ENCODE measurements at regions not wholly inside any gene's neighbourhood (a gene's known extent, or its start where the extent isn't known, plus 50 kb on each side); places are given as distances from the start of the nearest gene placed in this dataset.

DNA sequence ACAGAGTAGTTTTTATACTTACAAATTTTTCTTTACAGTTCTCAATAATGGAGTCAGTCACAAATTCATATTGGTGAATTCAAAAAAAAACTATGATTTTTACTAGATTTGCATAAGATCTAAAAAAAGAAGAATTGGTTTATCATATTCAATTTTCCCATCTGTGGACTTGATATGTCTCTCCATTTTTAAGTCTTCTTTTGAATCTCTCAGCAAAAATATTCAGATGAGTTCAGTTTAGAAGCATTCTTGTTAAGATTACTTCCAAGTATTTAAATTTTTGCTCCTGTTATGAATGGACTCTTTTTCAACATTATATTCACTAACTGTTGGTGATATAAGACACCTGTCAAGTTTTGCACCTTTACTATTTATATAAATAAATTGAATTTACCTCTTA lies 360.6 kb upstream of the FLRT2 start:
- TF ChIP-seq, protein P1, sequence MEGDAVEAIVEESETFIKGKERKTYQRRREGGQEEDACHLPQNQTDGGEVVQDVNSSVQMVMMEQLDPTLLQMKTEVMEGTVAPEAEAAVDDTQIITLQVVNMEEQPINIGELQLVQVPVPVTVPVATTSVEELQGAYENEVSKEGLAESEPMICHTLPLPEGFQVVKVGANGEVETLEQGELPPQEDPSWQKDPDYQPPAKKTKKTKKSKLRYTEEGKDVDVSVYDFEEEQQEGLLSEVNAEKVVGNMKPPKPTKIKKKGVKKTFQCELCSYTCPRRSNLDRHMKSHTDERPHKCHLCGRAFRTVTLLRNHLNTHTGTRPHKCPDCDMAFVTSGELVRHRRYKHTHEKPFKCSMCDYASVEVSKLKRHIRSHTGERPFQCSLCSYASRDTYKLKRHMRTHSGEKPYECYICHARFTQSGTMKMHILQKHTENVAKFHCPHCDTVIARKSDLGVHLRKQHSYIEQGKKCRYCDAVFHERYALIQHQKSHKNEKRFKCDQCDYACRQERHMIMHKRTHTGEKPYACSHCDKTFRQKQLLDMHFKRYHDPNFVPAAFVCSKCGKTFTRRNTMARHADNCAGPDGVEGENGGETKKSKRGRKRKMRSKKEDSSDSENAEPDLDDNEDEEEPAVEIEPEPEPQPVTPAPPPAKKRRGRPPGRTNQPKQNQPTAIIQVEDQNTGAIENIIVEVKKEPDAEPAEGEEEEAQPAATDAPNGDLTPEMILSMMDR (IDR thresholded peaks at IDR 0.05; ENCODE audit: insufficient read depth, low read length), result no peak
- TF ChIP-seq, protein P2, sequence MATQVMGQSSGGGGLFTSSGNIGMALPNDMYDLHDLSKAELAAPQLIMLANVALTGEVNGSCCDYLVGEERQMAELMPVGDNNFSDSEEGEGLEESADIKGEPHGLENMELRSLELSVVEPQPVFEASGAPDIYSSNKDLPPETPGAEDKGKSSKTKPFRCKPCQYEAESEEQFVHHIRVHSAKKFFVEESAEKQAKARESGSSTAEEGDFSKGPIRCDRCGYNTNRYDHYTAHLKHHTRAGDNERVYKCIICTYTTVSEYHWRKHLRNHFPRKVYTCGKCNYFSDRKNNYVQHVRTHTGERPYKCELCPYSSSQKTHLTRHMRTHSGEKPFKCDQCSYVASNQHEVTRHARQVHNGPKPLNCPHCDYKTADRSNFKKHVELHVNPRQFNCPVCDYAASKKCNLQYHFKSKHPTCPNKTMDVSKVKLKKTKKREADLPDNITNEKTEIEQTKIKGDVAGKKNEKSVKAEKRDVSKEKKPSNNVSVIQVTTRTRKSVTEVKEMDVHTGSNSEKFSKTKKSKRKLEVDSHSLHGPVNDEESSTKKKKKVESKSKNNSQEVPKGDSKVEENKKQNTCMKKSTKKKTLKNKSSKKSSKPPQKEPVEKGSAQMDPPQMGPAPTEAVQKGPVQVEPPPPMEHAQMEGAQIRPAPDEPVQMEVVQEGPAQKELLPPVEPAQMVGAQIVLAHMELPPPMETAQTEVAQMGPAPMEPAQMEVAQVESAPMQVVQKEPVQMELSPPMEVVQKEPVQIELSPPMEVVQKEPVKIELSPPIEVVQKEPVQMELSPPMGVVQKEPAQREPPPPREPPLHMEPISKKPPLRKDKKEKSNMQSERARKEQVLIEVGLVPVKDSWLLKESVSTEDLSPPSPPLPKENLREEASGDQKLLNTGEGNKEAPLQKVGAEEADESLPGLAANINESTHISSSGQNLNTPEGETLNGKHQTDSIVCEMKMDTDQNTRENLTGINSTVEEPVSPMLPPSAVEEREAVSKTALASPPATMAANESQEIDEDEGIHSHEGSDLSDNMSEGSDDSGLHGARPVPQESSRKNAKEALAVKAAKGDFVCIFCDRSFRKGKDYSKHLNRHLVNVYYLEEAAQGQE (IDR thresholded peaks at IDR 0.05; ENCODE audit: insufficient replicate concordance, low read depth), result no peak
- no peak for TF ChIP-seq POLR2AphosphoS5 (IDR thresholded peaks at IDR 0.05; ENCODE audit: low read depth)
